ENCODE measurements at regions not wholly inside any gene's neighbourhood (a gene's known extent, or its start where the extent isn't known, plus 50 kb on each side); places are given as distances from the start of the nearest gene placed in this dataset.

DNA sequence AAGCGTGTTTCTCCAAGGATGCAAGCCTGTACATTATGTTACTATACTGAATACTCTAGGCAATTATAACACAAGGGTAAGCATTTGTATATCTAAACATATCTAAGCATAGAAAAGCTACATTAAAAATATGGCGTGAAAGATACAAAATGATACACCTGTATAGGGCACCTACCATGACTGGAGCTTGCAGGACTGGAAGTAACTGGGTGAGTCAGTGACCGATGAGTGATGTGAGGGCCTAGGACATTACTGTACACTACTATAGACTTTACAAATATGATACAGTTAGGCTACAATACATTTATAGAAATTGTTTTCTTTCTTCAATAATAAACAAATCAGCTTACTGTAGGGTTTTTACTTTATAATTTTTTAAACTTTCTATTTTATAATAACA, 1127.2 kb upstream of the LRRN3 start:
- H3K36me3 ChIP-seq: no peaks in the 10 kb centered on the region
- no peaks in the 10 kb centered on the region for H3K4me1 ChIP-seq (replicated peaks)
- peaks cover 3% of the 10 kb centered on the region for H3K9me3 ChIP-seq (replicated peaks)
- no peak overlapping the region for H3K4me3 ChIP-seq
- DNase-seq (ENCODE audit: low read depth in 1 of 2, low spot score in 2 of 2): no peak
- no peak overlapping the region for H3K27ac ChIP-seq
- no peaks in the 10 kb centered on the region for H3K27me3 ChIP-seq (replicated peaks)

DNA sequence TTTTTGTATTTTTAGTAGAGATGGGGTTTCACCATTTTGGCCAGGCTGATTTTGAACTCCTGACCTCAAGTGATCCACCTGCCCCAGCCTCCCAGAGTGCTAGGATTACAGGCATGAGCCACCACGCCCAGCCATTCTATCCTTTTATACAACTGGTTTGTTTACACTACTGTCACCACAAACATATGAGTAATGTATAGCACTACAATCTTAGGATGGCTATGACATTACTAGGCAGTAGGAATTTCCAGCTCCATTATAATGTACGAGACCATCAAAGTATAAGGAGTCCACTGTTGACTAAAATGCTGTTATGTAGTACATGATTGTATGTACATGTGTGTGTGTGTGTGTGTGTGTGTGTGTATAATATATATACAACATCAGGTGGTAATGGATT, 1126.1 kb upstream of the LRRN3 start:
- no peak overlapping the region for H3K27ac ChIP-seq
- H3K27me3 ChIP-seq (replicated peaks): no peaks in the 10 kb centered on the region
- no peaks in the 10 kb centered on the region for H3K4me1 ChIP-seq (replicated peaks)
- no peak overlapping the region for H3K4me3 ChIP-seq
- peak in 1 of 2 experiments; percentile 2 for DNase-seq (ENCODE audit: low read depth in 1 of 2, low spot score in 2 of 2)
- no peaks in the 10 kb centered on the region for H3K36me3 ChIP-seq
- H3K9me3 ChIP-seq (replicated peaks): peaks cover 3% of the 10 kb centered on the region

DNA sequence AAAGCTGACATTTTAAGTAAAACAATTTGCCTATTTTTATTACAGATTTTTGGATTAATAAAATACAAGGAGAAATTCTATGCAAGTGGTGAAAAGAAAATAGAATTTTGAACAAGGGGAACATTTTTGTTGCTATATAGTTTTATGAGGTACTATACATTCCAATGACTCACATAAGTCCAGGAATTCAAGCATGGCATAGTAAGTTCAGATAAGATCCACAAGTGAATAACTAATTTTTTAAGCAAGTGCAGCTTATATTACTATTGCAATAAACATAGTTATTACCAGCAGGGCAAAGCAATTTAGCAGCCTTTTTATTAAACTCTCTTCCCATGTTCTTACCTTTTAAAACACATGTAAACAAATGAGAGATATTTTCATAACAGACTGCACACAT, 1123.5 kb upstream of the LRRN3 start:
- no peak overlapping the region for H3K4me3 ChIP-seq
- no peaks in the 10 kb centered on the region for H3K36me3 ChIP-seq
- no peak overlapping the region for H3K27ac ChIP-seq
- no peaks in the 10 kb centered on the region for H3K4me1 ChIP-seq (replicated peaks)
- no peaks in the 10 kb centered on the region for H3K9me3 ChIP-seq (replicated peaks)
- DNase-seq (ENCODE audit: low read depth in 1 of 2, low spot score in 2 of 2): no peak
- H3K27me3 ChIP-seq (replicated peaks): no peaks in the 10 kb centered on the region

DNA sequence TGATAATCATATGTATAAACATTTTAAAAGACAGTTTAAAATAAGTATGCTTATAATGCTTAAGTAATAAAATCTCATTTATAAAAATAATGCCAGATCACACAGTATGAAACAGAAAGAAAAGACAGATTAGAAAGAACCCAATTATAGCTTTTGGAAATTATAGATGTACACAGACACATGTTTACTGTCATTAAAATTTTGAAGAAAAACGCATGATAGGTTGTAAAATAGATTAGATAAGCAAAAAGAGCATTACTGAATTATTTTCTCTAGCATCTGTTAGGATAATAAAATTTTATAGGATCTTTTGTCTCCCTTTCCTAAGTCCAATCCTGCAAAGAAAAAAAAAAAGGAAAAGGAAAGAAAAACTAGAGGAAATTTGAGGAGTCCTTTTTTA, 1107.3 kb upstream of the LRRN3 start:
- DNase-seq (ENCODE audit: low read depth in 1 of 2, low spot score in 2 of 2): no peak
- H3K9me3 ChIP-seq (replicated peaks): peaks cover 6% of the 10 kb centered on the region; the same call in 1 of the 2 replicates
- H3K27ac ChIP-seq: no peak overlapping the region

DNA sequence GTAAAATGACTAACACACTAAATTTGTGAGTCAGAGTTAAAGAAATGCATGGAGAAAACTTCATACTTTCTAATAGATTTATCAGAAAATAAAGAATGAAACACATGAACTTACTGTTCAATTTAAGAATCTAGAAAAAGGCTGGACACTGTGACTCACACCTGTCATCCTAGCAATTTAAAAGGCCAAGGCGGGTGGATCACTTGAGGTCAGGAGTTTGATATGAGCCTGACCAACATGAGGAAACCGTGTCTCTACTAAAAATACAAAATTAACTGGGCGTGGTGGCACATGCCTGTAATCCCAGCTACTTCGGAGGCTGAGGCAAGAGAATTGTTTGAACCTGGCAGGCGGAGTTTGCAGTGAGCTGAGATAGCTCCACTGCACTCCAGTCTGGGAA, 1106.2 kb upstream of the LRRN3 start:
- Histone ChIP-seq H3K4me1 (replicated peaks) (peaks cover 9% of the 10 kb centered on the region), H3K36me3 (no peaks in the 10 kb centered on the region), H3K9me3 (replicated peaks) (0 out of 2 replicates have a peak, but pooled peaks cover 6% of the 10 kb centered on the region), H3K27ac (no peak overlapping the region), H3K27me3 (replicated peaks) (no peaks in the 10 kb centered on the region), H3K4me3 (no peak overlapping the region)
- DNase-seq (ENCODE audit: low read depth in 1 of 2, low spot score in 2 of 2): no peak

More for the DNA sequence above, 1107.3 kb upstream of the LRRN3 start:
- H3K4me1 ChIP-seq (replicated peaks): peaks cover 9% of the 10 kb centered on the region
- H3K4me3 ChIP-seq: no peak overlapping the region
- H3K36me3 ChIP-seq: no peaks in the 10 kb centered on the region
- no peaks in the 10 kb centered on the region for H3K27me3 ChIP-seq (replicated peaks)

DNA sequence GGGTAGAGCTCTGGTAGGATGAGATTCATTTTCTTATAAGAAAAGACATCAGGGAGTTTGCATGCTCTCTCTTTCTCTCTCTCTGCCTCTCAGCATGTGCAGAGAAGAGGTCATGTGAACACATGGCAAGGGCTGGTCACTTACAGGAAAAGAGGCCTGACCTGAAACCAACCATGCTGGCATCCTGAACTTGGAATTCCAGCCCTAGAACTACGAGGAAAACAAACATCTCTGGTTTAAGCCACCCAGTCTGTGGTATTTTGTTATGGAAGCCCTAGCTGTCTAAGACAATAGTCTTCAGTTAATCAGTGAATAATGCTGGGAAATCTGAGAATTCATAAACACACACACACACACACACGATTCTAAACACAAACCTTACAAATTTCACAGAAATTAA, 1104.2 kb upstream of the LRRN3 start:
- Histone ChIP-seq H3K27ac (peak overlapping the region; percentile 57), H3K4me1 (replicated peaks) (peaks cover 9% of the 10 kb centered on the region), H3K9me3 (replicated peaks) (no peaks in the 10 kb centered on the region), H3K36me3 (no peaks in the 10 kb centered on the region), H3K4me3 (no peak overlapping the region), H3K27me3 (replicated peaks) (no peaks in the 10 kb centered on the region)
- peak in 1 of 2 experiments; percentile 22 for DNase-seq (ENCODE audit: low read depth in 1 of 2, low spot score in 2 of 2)

DNA sequence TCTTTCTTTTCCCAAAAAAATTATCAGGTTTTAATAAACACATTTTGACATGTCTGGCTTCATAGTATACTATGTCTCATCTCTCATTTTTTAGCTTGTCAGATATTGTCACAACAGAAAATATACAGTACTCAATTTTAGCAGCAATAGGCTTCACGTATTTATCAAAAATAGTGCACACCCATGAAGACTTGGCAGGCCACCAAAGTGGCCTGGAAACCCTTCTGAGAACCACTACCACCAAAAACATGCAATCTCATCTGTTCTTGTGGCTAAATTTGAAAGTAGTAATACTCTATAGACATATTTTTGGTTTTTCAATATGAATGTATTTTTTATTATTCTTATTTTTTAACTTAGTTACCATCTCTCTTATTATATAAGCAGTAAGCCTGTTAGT, 1094.5 kb upstream of the LRRN3 start:
- Histone ChIP-seq H3K4me1 (replicated peaks) (no peaks in the 10 kb centered on the region), H3K4me3 (no peak overlapping the region), H3K36me3 (no peaks in the 10 kb centered on the region), H3K27me3 (replicated peaks) (no peaks in the 10 kb centered on the region; the same call in 1 of the 2 replicates), H3K27ac (no peak overlapping the region), H3K9me3 (replicated peaks) (no peaks in the 10 kb centered on the region)
- no peak for DNase-seq (ENCODE audit: low read depth in 1 of 2, low spot score in 2 of 2)

DNA sequence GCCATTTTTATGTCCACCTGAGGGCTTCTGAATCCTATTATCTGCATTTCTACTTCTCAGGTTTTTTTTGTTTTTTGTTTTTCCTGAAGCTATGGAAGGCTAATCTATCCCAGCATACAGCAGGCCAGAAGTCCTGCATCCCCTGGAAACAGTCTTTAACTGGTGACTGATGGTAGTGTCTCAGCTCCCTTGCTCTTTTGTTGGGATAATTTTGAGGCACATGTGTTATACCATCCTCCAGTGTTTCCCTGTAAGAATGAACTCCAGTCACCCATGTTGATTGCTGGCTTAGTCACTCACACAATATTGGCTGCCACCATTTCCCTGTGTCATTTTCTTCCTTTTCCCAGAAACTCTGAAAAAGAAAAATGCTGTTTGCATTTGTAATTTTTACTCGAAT, 1094.0 kb upstream of the LRRN3 start:
- H3K27ac ChIP-seq: no peak overlapping the region
- no peak for DNase-seq (ENCODE audit: low read depth in 1 of 2, low spot score in 2 of 2)
- no peaks in the 10 kb centered on the region; the same call in 1 of the 2 replicates for H3K27me3 ChIP-seq (replicated peaks)
- no peaks in the 10 kb centered on the region for H3K36me3 ChIP-seq
- H3K4me1 ChIP-seq (replicated peaks): no peaks in the 10 kb centered on the region
- H3K4me3 ChIP-seq: no peak overlapping the region
- no peaks in the 10 kb centered on the region for H3K9me3 ChIP-seq (replicated peaks)

DNA sequence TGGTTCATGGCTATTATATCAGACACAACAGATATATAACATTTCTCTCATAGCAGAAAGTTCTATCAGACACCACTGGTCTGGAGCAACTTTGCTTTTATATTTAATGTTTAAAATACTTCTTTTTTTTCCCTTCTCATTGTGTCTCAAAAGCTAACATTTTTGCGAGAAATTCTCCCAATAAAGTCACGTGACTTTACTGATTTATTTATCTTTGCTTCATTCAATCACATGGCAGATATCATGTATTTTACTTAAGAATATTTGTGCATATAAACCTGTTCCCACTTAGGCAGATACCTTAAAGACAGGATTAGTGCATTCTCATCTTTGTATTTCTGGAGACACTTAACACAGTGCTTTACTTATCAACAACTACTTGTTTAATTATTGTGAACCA, 1093.1 kb upstream of the LRRN3 start:
- Histone ChIP-seq H3K9me3 (replicated peaks) (no peaks in the 10 kb centered on the region), H3K4me1 (replicated peaks) (no peaks in the 10 kb centered on the region), H3K27ac (no peak overlapping the region), H3K27me3 (replicated peaks) (no peaks in the 10 kb centered on the region; the same call in 1 of the 2 replicates), H3K36me3 (no peaks in the 10 kb centered on the region), H3K4me3 (no peak overlapping the region)
- DNase-seq (ENCODE audit: low read depth in 1 of 2, low spot score in 2 of 2): no peak

DNA sequence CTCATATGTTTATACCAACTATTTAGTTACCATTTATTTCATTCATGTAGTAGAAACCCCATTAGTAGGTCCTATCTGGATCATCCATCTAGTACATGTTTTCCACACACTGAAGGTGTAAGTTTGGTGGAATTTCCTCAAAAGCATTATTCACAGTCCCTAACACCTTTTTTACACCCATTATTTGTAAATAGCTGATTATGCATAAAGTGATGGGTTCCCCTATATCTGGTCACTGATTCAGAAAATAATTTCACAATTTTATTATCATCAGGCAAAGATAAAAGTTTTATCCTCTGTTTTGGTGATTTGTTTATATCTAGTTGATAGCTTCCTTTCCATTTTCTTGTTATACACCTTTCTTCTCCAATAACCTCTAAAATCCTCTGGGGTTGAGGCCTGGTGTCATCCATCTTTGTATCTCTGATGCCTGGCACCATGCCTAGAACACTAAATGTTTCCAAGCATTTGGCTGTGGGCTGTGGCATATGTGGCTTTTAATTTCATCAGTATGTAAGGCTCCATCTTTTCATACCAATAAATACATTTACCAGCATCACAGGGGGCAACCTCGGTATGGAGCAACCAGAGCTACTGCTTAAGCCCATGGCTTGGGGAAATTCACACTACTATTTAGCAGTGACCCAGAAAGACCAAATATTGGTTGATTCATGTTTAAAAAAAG, 1089.5 kb upstream of the LRRN3 start:
- no peak for DNase-seq (ENCODE audit: low read depth in 1 of 2, low spot score in 2 of 2)
- Histone ChIP-seq H3K27ac (no peak overlapping the region), H3K4me3 (no peak overlapping the region), H3K36me3 (no peaks in the 10 kb centered on the region), H3K27me3 (replicated peaks) (no peaks in the 10 kb centered on the region; the same call in 1 of the 2 replicates), H3K4me1 (replicated peaks) (no peaks in the 10 kb centered on the region), H3K9me3 (replicated peaks) (no peaks in the 10 kb centered on the region)

DNA sequence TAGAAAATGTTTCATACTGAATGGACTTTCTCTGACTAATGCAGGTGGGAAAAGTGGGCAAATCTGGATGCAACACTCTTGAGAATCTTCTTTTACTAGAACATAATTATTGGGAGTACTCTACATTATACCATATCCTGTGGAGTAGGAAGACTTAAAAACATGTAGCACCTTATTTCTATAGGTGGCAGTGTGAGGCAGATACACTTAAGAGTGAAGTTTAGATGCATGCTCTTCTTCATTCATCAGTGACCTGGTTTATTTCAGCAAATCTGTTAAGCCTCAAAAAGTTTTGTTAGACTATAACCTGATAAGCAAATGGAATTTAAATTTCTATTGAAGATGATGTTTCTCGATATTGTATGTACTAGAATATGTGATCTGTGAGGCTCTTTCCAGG, 1087.1 kb upstream of the LRRN3 start:
- H3K27ac ChIP-seq: no peak overlapping the region
- no peaks in the 10 kb centered on the region for H3K36me3 ChIP-seq
- no peaks in the 10 kb centered on the region for H3K4me1 ChIP-seq (replicated peaks)
- no peak for DNase-seq (ENCODE audit: low read depth in 1 of 2, low spot score in 2 of 2)
- H3K4me3 ChIP-seq: no peak overlapping the region
- no peaks in the 10 kb centered on the region for H3K9me3 ChIP-seq (replicated peaks)
- H3K27me3 ChIP-seq (replicated peaks): no peaks in the 10 kb centered on the region

DNA sequence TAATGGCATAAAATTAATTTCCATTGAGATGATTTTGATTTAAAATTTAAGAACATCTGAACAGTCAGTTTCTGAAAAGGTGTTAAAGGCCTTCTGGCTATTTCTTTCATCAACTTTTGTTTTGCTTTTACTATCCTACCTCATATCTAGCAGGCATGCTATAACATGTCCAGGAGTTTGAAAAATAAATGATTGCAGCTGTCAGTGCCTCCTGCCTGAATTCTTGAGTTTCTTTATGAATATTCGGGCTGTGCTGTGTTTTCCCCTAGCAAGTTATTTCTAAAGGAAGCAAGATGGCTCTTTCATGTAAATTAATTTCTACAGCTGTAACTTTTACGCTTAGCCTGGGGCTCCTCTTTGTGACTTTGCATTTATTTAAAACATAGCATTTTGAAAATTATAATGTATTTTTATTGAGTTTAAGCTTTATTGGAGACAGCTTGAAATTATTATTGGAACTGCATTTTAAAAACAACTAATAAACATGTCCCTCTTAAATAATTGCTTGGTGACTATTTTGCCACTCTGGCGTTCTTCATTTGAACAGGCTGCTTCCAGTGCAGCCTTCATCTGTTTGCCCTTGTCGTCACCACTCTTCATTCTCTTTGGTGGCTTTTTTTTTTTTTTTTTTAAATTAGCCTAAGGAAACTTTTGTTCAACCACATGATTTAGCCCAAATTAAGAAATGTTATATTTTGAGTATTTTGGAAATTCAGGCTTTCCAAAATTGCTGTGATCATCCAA, 1083.4 kb upstream of the LRRN3 start:
- H3K9me3 ChIP-seq (replicated peaks): no peaks in the 10 kb centered on the region
- DNase-seq (ENCODE audit: low read depth in 1 of 2, low spot score in 2 of 2): no peak
- H3K27ac ChIP-seq: no peak overlapping the region
- H3K27me3 ChIP-seq (replicated peaks): no peaks in the 10 kb centered on the region
- no peak overlapping the region for H3K4me3 ChIP-seq
- no peaks in the 10 kb centered on the region for H3K36me3 ChIP-seq
- H3K4me1 ChIP-seq (replicated peaks): no peaks in the 10 kb centered on the region

DNA sequence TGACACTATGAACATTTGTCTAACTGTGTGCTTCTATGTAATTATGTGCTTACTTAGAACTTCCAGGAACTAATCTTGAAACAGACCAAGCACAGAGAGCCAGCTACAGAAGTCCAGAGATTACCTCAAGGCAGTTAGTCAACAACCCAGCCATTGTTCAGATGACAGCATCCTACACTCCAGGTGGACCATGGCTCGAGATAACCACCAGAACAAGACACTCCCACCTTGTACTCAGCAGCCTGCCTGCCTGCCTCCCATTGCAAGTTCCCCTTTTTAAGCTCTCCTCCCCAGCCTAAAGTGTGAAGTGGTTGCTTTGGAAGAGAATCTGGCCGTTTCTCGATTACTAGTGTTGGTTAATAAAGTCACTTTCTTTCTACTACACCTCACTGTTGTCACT, 1080.6 kb upstream of the LRRN3 start:
- H3K4me3 ChIP-seq: no peak overlapping the region
- no peaks in the 10 kb centered on the region for H3K27me3 ChIP-seq (replicated peaks)
- no peaks in the 10 kb centered on the region for H3K4me1 ChIP-seq (replicated peaks)
- H3K9me3 ChIP-seq (replicated peaks): no peaks in the 10 kb centered on the region
- DNase-seq (ENCODE audit: low read depth in 1 of 2, low spot score in 2 of 2): no peak
- no peak overlapping the region for H3K27ac ChIP-seq
- no peaks in the 10 kb centered on the region for H3K36me3 ChIP-seq

DNA sequence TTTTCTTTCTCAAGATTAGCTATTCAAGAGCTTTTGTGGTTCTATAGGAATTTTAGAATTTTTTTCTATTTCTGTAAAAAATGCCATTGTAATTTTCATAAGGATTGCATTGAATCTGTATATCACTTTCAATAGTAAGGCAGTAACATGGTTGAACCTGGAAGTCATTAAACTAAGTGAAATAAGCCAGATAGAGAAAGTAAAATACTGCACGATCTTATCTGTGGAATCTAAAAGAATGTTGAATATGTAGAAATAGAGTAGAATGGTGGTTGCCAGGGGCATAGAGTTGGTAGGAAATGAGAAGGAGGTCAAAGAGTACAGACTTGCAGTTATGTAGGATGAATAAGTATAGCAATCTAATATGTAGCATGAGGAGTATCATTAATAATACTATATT, 1073.5 kb upstream of the LRRN3 start:
- Histone ChIP-seq H3K4me3 (no peak overlapping the region), H3K36me3 (no peaks in the 10 kb centered on the region), H3K27me3 (replicated peaks) (no peaks in the 10 kb centered on the region), H3K4me1 (replicated peaks) (no peaks in the 10 kb centered on the region), H3K27ac (no peak overlapping the region), H3K9me3 (replicated peaks) (no peaks in the 10 kb centered on the region)
- no peak for DNase-seq (ENCODE audit: low read depth in 1 of 2, low spot score in 2 of 2)
